Esophagus squamous epithelium (tissue), 5 donors: ENCODE measurements at regions not wholly inside any gene's neighbourhood (a gene's known extent, or its start where the extent isn't known, plus 50 kb on each side); places are given as distances from the start of the nearest gene placed in this dataset.

Source experiments
- DNase-seq: peaks from one replicate; lab custom pipeline; 2025; lab: John Stamatoyannopoulos, UW
- H3K27ac ChIP-seq, 4 donors: fragments of 200-600 bp; sonication (generic); one replicate each; pipeline ENCODE4 v1.5.1; 2016 to 2019; ENCODE audit warnings: mild to moderate bottlenecking in 1 of 4
- H3K27me3 ChIP-seq, 4 donors: fragments of 200-600 bp; sonication (generic); 1 replicate in 3 of 4; 2 replicates in 1 of 4; pipeline versions ENCODE4 v1.5.1 to v1.6.0; 2017 to 2021; ENCODE audit warnings: antibody characterized with exemption in 1 of 4
- H3K36me3 ChIP-seq, 3 donors: fragments of 200-600 bp; sonication (generic); one replicate each; pipeline ENCODE4 v1.5.1; 2016 to 2019
- H3K4me1 ChIP-seq, 3 donors: fragments of 200-600 bp; sonication (generic); one replicate each; pipeline ENCODE4 v1.5.1; 2017 to 2019
- H3K4me3 ChIP-seq, 4 donors: fragments of 200-600 bp; sonication (generic); 1 replicate in 3 of 4; 2 replicates in 1 of 4; pipeline ENCODE4 v1.5.1; 2016 to 2019; ENCODE audit warnings: mild to moderate bottlenecking in 2 of 4, moderate library complexity in 1 of 4
- H3K9me3 ChIP-seq, 3 donors: fragments of 200-600 bp; sonication (generic); one replicate each; pipeline ENCODE4 v1.5.1; 2016 to 2019
- POLR2A ChIP-seq, 4 donors: fragments of 450-650 bp; IDR thresholded peaks; one replicate each; pipeline ENCODE4 v1.6.1; 2017; ENCODE audit warnings: antibody characterized with exemption in 4 of 4, mild to moderate bottlenecking in 4 of 4, moderate library complexity in 3 of 4
- WGBS, 2 donors: methylation state at CpG; one replicate each; pipeline ENCODE4 v1.1.5; 2018; 5-methylcytosine and 5-hydroxymethylcytosine counted together
- intact Hi-C: fragments of 100-400 bp; cut with DNase I; formaldehyde crosslinking; loops from one replicate; pipeline ENCODE4 v1.15.0; 2022
- TF ChIP-seq, protein P1 (sequence below), 6 experiments: fragments of 450-650 bp in 4 of 6; fragments of 200-600 bp in 2 of 6; sonication (generic) in 2 of 6; IDR thresholded peaks; one replicate each; pipeline ENCODE4 v1.5.1; 2016 to 2019; ENCODE audit warnings: antibody characterized with exemption in 6 of 6, mild to moderate bottlenecking in 4 of 6, moderate library complexity in 4 of 6
- donor health status: DM: yes; HTN: yes; CAD: no.

DNA sequence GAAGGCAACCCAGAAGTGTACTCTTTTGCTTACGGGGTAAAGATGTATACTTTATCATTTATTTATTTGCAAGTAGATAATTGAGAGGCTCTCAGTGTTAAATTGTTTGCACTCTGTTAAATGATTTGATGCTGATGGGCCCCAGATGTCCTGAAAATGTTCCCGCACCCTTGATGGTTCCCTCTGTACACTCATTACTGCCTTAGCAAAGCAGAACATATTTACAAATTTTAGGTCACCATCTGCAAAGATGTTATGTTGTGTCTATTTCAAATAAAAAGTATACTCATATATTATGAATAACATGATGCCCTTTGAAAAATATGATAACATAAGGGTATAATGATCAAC lies 240.5 kb upstream of the SNX7 start:
- DNase-seq, result no peak
- H3K4me1 ChIP-seq, result no peaks in the 10 kb centered on the region
- H3K36me3 ChIP-seq, result no peaks in the 10 kb centered on the region
- H3K9me3 ChIP-seq, result no peaks in the 10 kb centered on the region
- H3K4me3 ChIP-seq, result no peak overlapping the region
- whole genome bisulfite sequencing, 2 donors, result 65 to 75% methylated on average over 2 of the region's 2 CpGs
- no peaks in the 10 kb centered on the region for H3K27me3 ChIP-seq
- TF ChIP-seq POLR2A (IDR thresholded peaks at IDR 0.05), result no peak
- TF ChIP-seq, protein P1, sequence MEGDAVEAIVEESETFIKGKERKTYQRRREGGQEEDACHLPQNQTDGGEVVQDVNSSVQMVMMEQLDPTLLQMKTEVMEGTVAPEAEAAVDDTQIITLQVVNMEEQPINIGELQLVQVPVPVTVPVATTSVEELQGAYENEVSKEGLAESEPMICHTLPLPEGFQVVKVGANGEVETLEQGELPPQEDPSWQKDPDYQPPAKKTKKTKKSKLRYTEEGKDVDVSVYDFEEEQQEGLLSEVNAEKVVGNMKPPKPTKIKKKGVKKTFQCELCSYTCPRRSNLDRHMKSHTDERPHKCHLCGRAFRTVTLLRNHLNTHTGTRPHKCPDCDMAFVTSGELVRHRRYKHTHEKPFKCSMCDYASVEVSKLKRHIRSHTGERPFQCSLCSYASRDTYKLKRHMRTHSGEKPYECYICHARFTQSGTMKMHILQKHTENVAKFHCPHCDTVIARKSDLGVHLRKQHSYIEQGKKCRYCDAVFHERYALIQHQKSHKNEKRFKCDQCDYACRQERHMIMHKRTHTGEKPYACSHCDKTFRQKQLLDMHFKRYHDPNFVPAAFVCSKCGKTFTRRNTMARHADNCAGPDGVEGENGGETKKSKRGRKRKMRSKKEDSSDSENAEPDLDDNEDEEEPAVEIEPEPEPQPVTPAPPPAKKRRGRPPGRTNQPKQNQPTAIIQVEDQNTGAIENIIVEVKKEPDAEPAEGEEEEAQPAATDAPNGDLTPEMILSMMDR (IDR thresholded peaks at IDR 0.05), result no peak
- H3K27ac ChIP-seq, result no peak overlapping the region
- intact Hi-C loops, result no loop called here

DNA sequence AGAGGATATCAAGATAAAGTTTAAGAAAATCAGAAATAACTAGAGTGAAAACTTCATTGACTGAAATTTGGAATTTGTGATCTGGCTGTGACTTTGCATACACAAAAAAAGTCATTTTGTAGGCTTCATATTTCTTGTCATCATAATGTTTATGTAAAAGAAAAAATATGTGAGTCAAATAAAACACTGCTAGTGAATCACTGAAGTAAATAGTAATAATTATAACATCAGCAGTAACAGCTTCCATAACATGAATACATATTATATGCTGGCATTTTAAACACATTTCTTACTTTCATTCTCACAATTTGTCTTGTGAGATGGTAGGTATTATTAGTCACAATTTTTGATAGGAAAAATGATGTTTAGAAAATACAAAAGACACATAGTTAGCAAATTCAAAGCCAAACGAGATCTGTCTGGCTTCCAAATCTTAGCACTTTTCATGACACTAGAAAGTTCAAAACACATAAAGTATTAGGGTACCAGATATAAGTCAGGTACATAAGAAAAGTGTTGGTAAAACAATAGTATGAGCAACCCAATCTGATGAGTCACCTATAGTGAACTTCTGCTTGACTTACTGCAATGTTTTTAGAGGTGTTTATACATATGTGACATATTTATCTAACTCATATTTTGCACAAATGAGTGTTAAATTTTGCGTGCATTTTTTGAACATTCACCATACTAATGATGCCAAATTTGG lies 241.0 kb upstream of the SNX7 start:
- WGBS, 2 donors, result 6 to 17% methylated on average over 2 of the region's 2 CpGs
- DNase-seq, result no peak
- no peaks in the 10 kb centered on the region for H3K4me1 ChIP-seq
- H3K4me3 ChIP-seq, result no peak overlapping the region
- no peak overlapping the region for H3K27ac ChIP-seq
- TF ChIP-seq POLR2A (IDR thresholded peaks at IDR 0.05), result no peak
- TF ChIP-seq, protein P1 (IDR thresholded peaks at IDR 0.05), result no peak
- H3K9me3 ChIP-seq, result no peaks in the 10 kb centered on the region
- no peaks in the 10 kb centered on the region for H3K27me3 ChIP-seq
- intact Hi-C loops, result no loop called here
- no peaks in the 10 kb centered on the region for H3K36me3 ChIP-seq

DNA sequence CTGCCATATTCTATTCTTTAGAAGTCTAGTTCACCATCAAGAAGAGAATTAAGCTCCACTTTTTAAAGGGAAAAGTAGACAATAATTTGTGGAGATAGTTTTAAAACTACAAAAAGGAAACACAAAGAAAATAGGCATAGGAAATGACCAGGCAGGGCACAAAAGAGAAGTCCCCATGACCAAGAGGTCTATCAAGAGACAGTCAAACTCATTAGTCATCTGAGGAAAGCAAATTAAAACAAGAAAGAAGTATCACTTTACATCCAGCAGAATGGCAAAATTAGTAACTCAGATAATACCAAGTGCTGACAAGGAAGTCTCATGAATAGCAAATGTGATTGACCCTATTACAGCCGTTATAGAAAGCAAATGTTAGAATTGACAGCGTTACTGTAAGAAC lies 243.7 kb upstream of the SNX7 start:
- intact Hi-C loops, result no loop called here
- Histone ChIP-seq H3K4me3 (no peak overlapping the region), H3K4me1 (no peaks in the 10 kb centered on the region), H3K36me3 (no peaks in the 10 kb centered on the region), H3K9me3 (no peaks in the 10 kb centered on the region), H3K27ac (no peak overlapping the region), H3K27me3 (no peaks in the 10 kb centered on the region)
- no peak for DNase-seq
- 83 to 93% methylated on average over 2 of the region's 2 CpGs for WGBS, 2 donors
- no peak for TF ChIP-seq POLR2A (IDR thresholded peaks at IDR 0.05)
- TF ChIP-seq, protein P1 (IDR thresholded peaks at IDR 0.05), result no peak

DNA sequence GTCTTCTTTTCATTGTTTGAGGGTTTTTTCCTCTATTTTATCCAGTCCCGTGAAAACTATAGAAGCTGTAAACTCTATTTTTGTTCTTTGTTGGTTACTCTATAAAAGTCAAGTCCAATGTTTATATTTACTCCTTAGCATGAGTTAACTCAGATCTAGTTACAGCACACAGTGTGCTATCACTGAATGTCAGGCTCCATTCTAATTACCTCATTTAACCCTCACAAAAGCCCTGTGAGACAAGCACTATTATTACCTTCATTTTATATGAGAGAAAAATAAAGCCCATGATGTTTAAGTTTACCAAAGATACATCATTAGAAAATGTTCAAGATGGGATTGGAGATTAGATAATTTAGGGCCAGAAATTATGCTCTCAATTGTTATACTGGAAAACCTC lies 251.4 kb upstream of the SNX7 start:
- Histone ChIP-seq H3K9me3 (no peaks in the 10 kb centered on the region), H3K4me3 (no peak overlapping the region), H3K27ac (no peak overlapping the region), H3K4me1 (no peaks in the 10 kb centered on the region), H3K36me3 (no peaks in the 10 kb centered on the region), H3K27me3 (no peaks in the 10 kb centered on the region)
- WGBS, 2 donors, result 87 to 90% methylated on average over 1 of the region's 1 CpG
- no peak for DNase-seq
- intact Hi-C loops, result no loop called here
- no peak for TF ChIP-seq POLR2A (IDR thresholded peaks at IDR 0.05)
- TF ChIP-seq, protein P1 (IDR thresholded peaks at IDR 0.05), result no peak

DNA sequence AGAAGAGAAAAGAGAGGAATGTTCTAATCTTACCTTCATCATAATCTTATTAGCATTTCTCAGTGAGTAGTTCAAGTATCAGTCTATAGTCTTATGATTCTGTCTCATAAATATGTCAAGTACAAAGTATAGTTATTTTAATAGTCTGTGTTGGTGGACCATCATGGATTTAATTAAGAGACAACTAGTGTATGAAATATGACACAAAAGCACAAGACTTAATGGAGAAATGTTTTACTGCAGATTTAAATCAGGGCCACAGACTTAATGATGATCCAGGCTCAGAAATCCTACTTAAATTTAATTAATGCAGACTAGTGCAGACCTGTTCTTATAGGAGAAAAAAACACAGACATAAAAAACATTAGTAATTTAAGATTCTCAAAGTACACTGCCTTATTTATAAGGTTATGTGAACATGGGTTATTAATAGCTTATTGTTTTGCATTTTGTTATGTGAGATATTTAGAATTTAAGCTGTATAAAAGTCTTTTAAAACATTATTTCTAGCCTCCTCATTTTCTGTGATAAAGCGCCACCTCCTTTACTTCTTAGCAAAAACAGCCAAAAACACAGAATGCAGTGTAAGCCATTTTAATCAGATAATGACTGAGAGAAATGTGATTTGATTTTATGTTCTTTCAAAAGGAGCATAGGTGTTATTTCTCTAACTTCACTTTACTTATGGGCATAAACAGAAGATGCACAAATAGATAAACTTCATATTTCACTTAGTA lies 255.0 kb upstream of the SNX7 start:
- Histone ChIP-seq H3K27ac (no peak overlapping the region), H3K27me3 (no peaks in the 10 kb centered on the region), H3K4me1 (no peaks in the 10 kb centered on the region), H3K36me3 (no peaks in the 10 kb centered on the region), H3K9me3 (no peaks in the 10 kb centered on the region), H3K4me3 (no peak overlapping the region)
- TF ChIP-seq, protein P1 (IDR thresholded peaks at IDR 0.05), result no peak
- no peak for TF ChIP-seq POLR2A (IDR thresholded peaks at IDR 0.05)
- intact Hi-C loops, result no loop called here
- DNase-seq, result no peak
- 97 to 100% methylated on average over 1 of the region's 1 CpG for WGBS, 2 donors
